ENCODE measurements at regions not wholly inside any gene's neighbourhood (a gene's known extent, or its start where the extent isn't known, plus 50 kb on each side); places are given as distances from the start of the nearest gene placed in this dataset.

DNA sequence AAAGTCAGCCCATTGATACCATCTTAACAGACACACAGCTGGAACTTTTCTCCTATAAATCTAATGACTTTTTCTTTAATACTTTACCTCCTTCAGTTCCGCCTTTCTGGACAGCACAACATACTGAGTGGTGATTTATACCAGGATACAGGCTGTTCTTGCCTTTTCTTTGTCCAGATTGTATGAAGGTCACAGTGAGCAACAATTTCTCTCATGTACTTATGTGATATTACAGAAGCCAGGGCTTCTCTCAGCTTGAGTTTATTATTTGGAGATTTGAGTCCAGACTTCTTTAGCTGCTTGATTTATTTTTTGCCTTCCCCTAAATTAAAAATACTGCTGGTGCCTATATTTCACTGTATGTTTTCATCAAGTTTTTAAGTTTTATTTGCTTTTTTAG, 976.0 kb downstream of the ROBO2 start:
- Histone ChIP-seq H3K36me3 (ENCODE audit: control insufficient read depth in 4 of 4, insufficient read depth in 4 of 4, low read length in 3 of 4) (no peaks in the 10 kb centered on the region), H3K4me1 (ENCODE audit: control extremely low read depth in 1 of 4, control insufficient read depth in 4 of 4, insufficient read depth in 4 of 4, low read length in 3 of 4) (no peaks in the 10 kb centered on the region), H3K27ac (ENCODE audit: insufficient read depth in 1 of 2, low read depth in 1 of 2, low read length in 2 of 2, poor library complexity in 1 of 2, severe bottlenecking in 2 of 2) (no peak overlapping the region), H3K27me3 (replicated peaks in 2 of 5; ENCODE audit: control insufficient read depth in 4 of 5, insufficient read depth in 5 of 5, low read length in 4 of 5) (no peaks in the 10 kb centered on the region), H3K9me3 (ENCODE audit: control extremely low read depth in 1 of 5, control insufficient read depth in 4 of 5, insufficient read depth in 2 of 5, low read depth in 1 of 5, low read length in 4 of 5) (no peaks in the 10 kb centered on the region), H3K4me3 (ENCODE audit: control insufficient read depth in 1 of 7, extremely low read depth in 1 of 7, insufficient read depth in 4 of 7, low read depth in 2 of 7, low read length in 6 of 7) (no peak overlapping the region)
- POLR2A ChIA-PET = no interaction called here
- CTCF ChIA-PET = no interaction called here
- DNase-seq = no peak
- WGBS (ENCODE audit: insufficient coverage) = 57% methylated on average over 1 of the region's 1 CpG

DNA sequence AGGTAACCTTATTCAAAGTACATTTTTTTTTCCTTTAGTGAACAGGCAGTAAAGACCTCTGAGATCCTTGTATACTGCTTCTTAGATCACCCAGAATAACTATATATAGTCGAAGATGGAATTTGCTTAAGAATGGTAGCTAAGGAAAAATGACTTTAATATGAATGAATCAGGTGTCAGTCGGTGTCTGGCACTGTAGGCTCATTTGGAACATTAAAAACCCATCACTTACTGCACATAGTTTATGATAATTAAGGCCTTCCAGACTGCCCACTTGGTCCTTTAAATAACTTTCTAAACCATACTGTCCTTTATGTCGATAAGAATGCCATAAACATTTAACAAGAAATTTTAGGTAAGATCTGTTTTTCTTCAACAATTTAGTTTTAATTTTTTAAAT, 981.8 kb downstream of the ROBO2 start:
- WGBS (ENCODE audit: insufficient coverage) = no CpG with 5 or more reads among the region's 3 CpGs
- ChIA-PET CTCF (no interaction called here), POLR2A (no interaction called here)
- H3K36me3 ChIP-seq (ENCODE audit: control insufficient read depth in 4 of 4, insufficient read depth in 4 of 4, low read length in 3 of 4) = no peaks in the 10 kb centered on the region
- no peaks in the 10 kb centered on the region for H3K27me3 ChIP-seq (replicated peaks in 2 of 5; ENCODE audit: control insufficient read depth in 4 of 5, insufficient read depth in 5 of 5, low read length in 4 of 5)
- H3K4me1 ChIP-seq (ENCODE audit: control extremely low read depth in 1 of 4, control insufficient read depth in 4 of 4, insufficient read depth in 4 of 4, low read length in 3 of 4) = no peaks in the 10 kb centered on the region
- no peaks in the 10 kb centered on the region for H3K9me3 ChIP-seq (ENCODE audit: control extremely low read depth in 1 of 5, control insufficient read depth in 4 of 5, insufficient read depth in 2 of 5, low read depth in 1 of 5, low read length in 4 of 5)
- DNase-seq = no peak
- H3K27ac ChIP-seq (ENCODE audit: insufficient read depth in 1 of 2, low read depth in 1 of 2, low read length in 2 of 2, poor library complexity in 1 of 2, severe bottlenecking in 2 of 2) = no peak overlapping the region
- H3K4me3 ChIP-seq (ENCODE audit: control insufficient read depth in 1 of 7, extremely low read depth in 1 of 7, insufficient read depth in 4 of 7, low read depth in 2 of 7, low read length in 6 of 7) = no peak overlapping the region

DNA sequence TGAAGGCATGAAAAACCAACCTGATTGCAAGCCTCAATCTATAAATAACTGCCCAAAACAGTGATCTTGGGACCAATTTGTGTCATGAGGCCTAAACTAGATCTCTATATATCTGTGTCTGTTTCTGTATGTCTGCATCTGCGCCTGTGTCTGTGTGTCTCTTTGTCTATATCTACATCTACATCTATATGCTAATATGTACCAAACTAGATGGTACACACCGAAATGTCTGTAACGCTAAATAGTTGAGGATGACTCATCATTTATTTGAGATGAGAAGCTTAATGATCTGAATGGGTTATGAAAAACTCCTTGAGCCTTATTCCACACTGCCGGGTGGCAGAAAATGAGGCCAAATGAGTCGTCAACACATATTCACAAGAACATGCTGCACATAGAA, 982.3 kb downstream of the ROBO2 start:
- no CpG with 5 or more reads among the region's 5 CpGs for WGBS (ENCODE audit: insufficient coverage)
- no peak overlapping the region for H3K27ac ChIP-seq (ENCODE audit: insufficient read depth in 1 of 2, low read depth in 1 of 2, low read length in 2 of 2, poor library complexity in 1 of 2, severe bottlenecking in 2 of 2)
- no peaks in the 10 kb centered on the region for H3K36me3 ChIP-seq (ENCODE audit: control insufficient read depth in 4 of 4, insufficient read depth in 4 of 4, low read length in 3 of 4)
- ChIA-PET POLR2A (no interaction called here), CTCF (no interaction called here)
- no peaks in the 10 kb centered on the region for H3K4me1 ChIP-seq (ENCODE audit: control extremely low read depth in 1 of 4, control insufficient read depth in 4 of 4, insufficient read depth in 4 of 4, low read length in 3 of 4)
- no peak overlapping the region for H3K4me3 ChIP-seq (ENCODE audit: control insufficient read depth in 1 of 7, extremely low read depth in 1 of 7, insufficient read depth in 4 of 7, low read depth in 2 of 7, low read length in 6 of 7)
- H3K9me3 ChIP-seq (ENCODE audit: control extremely low read depth in 1 of 5, control insufficient read depth in 4 of 5, insufficient read depth in 2 of 5, low read depth in 1 of 5, low read length in 4 of 5) = no peaks in the 10 kb centered on the region
- H3K27me3 ChIP-seq (replicated peaks in 2 of 5; ENCODE audit: control insufficient read depth in 4 of 5, insufficient read depth in 5 of 5, low read length in 4 of 5) = no peaks in the 10 kb centered on the region
- DNase-seq = no peak

DNA sequence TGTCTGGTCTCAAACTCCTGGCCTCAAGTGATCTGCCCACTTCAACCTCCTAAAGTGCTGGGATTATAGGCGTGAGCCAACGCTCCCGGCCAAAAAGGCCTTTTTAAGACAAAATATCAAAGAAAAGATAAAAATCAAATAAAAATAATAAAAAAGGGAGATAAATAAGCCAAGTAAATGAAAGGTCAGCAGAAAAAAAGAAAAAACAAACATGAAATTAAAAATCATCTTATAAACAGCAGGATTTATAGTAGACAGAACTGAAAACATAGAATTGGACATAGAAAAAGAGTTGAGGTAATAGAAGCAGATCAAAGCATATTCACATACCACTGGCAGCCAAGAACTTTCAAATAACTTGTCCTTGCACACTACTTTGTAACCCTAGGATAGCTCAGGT, 983.4 kb downstream of the ROBO2 start:
- no peak overlapping the region for H3K27ac ChIP-seq (ENCODE audit: insufficient read depth in 1 of 2, low read depth in 1 of 2, low read length in 2 of 2, poor library complexity in 1 of 2, severe bottlenecking in 2 of 2)
- POLR2A ChIA-PET = no interaction called here
- DNase-seq = no peak
- H3K36me3 ChIP-seq (ENCODE audit: control insufficient read depth in 4 of 4, insufficient read depth in 4 of 4, low read length in 3 of 4) = no peaks in the 10 kb centered on the region
- no CpG with 5 or more reads among the region's 3 CpGs for WGBS (ENCODE audit: insufficient coverage)
- no peaks in the 10 kb centered on the region for H3K27me3 ChIP-seq (replicated peaks in 2 of 5; ENCODE audit: control insufficient read depth in 4 of 5, insufficient read depth in 5 of 5, low read length in 4 of 5)
- H3K4me1 ChIP-seq (ENCODE audit: control extremely low read depth in 1 of 4, control insufficient read depth in 4 of 4, insufficient read depth in 4 of 4, low read length in 3 of 4) = no peaks in the 10 kb centered on the region
- H3K4me3 ChIP-seq (ENCODE audit: control insufficient read depth in 1 of 7, extremely low read depth in 1 of 7, insufficient read depth in 4 of 7, low read depth in 2 of 7, low read length in 6 of 7) = no peak overlapping the region
- no peaks in the 10 kb centered on the region for H3K9me3 ChIP-seq (ENCODE audit: control extremely low read depth in 1 of 5, control insufficient read depth in 4 of 5, insufficient read depth in 2 of 5, low read depth in 1 of 5, low read length in 4 of 5)
- CTCF ChIA-PET = no interaction called here

DNA sequence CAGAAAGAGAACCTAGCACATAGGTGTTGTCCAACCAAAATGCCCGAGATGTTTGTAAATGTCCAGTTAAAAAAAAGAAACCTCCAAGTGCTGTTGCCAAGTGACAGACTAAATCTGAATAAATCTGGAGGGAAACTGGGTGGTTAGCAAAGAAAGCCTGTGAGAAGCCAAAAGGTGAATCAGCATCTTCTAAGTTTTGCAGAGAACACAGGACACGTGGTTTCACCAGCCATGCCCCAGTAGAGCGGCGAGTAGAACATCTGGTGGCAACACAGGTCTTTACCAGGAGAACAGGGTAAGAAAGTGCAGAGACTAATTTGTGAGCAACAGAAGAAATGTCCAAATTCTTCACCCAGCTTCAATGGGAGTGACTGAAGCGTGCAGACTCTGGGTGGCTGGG, 986.0 kb downstream of the ROBO2 start:
- WGBS (ENCODE audit: insufficient coverage) = 95% methylated on average over 4 of the region's 5 CpGs
- ChIA-PET CTCF (no interaction called here), POLR2A (no interaction called here)
- Histone ChIP-seq H3K4me1 (ENCODE audit: control extremely low read depth in 1 of 4, control insufficient read depth in 4 of 4, insufficient read depth in 4 of 4, low read length in 3 of 4) (no peaks in the 10 kb centered on the region), H3K27me3 (replicated peaks in 2 of 5; ENCODE audit: control insufficient read depth in 4 of 5, insufficient read depth in 5 of 5, low read length in 4 of 5) (no peaks in the 10 kb centered on the region), H3K4me3 (ENCODE audit: control insufficient read depth in 1 of 7, extremely low read depth in 1 of 7, insufficient read depth in 4 of 7, low read depth in 2 of 7, low read length in 6 of 7) (no peak overlapping the region), H3K36me3 (ENCODE audit: control insufficient read depth in 4 of 4, insufficient read depth in 4 of 4, low read length in 3 of 4) (no peaks in the 10 kb centered on the region), H3K9me3 (ENCODE audit: control extremely low read depth in 1 of 5, control insufficient read depth in 4 of 5, insufficient read depth in 2 of 5, low read depth in 1 of 5, low read length in 4 of 5) (peaks cover 0 to 2% (median 0%) of the 10 kb centered on the region in 5 experiments), H3K27ac (ENCODE audit: insufficient read depth in 1 of 2, low read depth in 1 of 2, low read length in 2 of 2, poor library complexity in 1 of 2, severe bottlenecking in 2 of 2) (no peak overlapping the region)
- no peak for DNase-seq

DNA sequence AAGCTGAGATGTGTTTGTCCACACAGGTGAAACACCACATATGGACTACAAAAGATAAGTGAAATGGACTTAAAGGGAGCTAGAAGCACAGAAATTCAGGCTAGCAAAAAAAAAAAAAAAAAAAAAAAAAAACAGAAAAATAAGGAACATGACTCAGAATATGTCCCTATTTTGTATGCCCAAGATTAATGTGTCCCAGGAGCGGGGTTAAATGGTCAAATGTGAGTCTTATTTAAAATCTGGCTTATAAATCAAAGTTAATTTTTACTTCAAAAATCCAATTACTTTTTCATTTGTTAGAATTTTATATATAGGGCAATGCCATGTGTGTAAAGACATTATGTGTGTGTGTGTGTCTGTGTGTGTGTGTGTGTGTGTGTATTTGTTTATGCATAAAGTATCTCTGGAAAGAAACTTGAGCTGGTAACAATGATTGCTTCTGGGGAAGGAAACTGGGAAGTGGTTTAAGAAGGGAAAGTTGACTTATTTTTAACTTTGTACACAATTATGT, 986.5 kb downstream of the ROBO2 start:
- POLR2A ChIA-PET = no interaction called here
- Histone ChIP-seq H3K9me3 (ENCODE audit: control extremely low read depth in 1 of 5, control insufficient read depth in 4 of 5, insufficient read depth in 2 of 5, low read depth in 1 of 5, low read length in 4 of 5) (peaks cover 0 to 2% (median 0%) of the 10 kb centered on the region in 5 experiments), H3K27ac (ENCODE audit: insufficient read depth in 1 of 2, low read depth in 1 of 2, low read length in 2 of 2, poor library complexity in 1 of 2, severe bottlenecking in 2 of 2) (no peak overlapping the region), H3K27me3 (replicated peaks in 2 of 5; ENCODE audit: control insufficient read depth in 4 of 5, insufficient read depth in 5 of 5, low read length in 4 of 5) (no peaks in the 10 kb centered on the region), H3K4me3 (ENCODE audit: control insufficient read depth in 1 of 7, extremely low read depth in 1 of 7, insufficient read depth in 4 of 7, low read depth in 2 of 7, low read length in 6 of 7) (no peak overlapping the region), H3K36me3 (ENCODE audit: control insufficient read depth in 4 of 4, insufficient read depth in 4 of 4, low read length in 3 of 4) (no peaks in the 10 kb centered on the region), H3K4me1 (ENCODE audit: control extremely low read depth in 1 of 4, control insufficient read depth in 4 of 4, insufficient read depth in 4 of 4, low read length in 3 of 4) (no peaks in the 10 kb centered on the region)
- CTCF ChIA-PET = no interaction called here
- DNase-seq = no peak
- no CpG with 5 or more reads among the region's 1 CpG for WGBS (ENCODE audit: insufficient coverage)

DNA sequence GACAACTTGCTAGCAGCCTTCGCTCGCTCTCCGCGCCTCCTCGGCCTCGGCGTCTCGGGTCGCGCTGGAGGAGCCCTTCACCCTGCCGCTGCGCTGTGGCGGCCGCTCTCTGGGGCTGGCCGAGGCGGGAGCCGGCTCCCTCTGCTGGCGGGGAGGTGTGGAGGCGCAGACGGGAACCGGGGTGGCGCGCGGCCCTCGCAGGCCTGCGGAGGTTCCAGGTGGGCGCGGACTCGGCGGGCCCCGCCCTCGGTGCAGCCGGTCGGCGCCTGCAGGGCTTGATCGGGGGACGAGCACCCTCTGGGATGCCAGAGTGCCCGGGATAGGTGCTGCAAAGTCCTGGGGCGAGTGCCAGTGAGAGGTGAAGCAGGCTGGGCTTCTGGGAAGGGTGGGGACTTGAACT, 989.9 kb downstream of the ROBO2 start:
- ChIA-PET POLR2A (no interaction called here), CTCF (no interaction called here)
- 96% methylated on average over 23 of the region's 39 CpGs for WGBS (ENCODE audit: insufficient coverage)
- Histone ChIP-seq H3K9me3 (ENCODE audit: control extremely low read depth in 1 of 5, control insufficient read depth in 4 of 5, insufficient read depth in 2 of 5, low read depth in 1 of 5, low read length in 4 of 5) (peaks cover 0 to 2% (median 0%) of the 10 kb centered on the region in 5 experiments), H3K27ac (ENCODE audit: insufficient read depth in 1 of 2, low read depth in 1 of 2, low read length in 2 of 2, poor library complexity in 1 of 2, severe bottlenecking in 2 of 2) (no peak overlapping the region), H3K27me3 (replicated peaks in 2 of 5; ENCODE audit: control insufficient read depth in 4 of 5, insufficient read depth in 5 of 5, low read length in 4 of 5) (no peaks in the 10 kb centered on the region), H3K36me3 (ENCODE audit: control insufficient read depth in 4 of 4, insufficient read depth in 4 of 4, low read length in 3 of 4) (no peaks in the 10 kb centered on the region), H3K4me3 (ENCODE audit: control insufficient read depth in 1 of 7, extremely low read depth in 1 of 7, insufficient read depth in 4 of 7, low read depth in 2 of 7, low read length in 6 of 7) (no peak overlapping the region), H3K4me1 (ENCODE audit: control extremely low read depth in 1 of 4, control insufficient read depth in 4 of 4, insufficient read depth in 4 of 4, low read length in 3 of 4) (no peaks in the 10 kb centered on the region)
- no peak for DNase-seq

All from common myeloid progenitor, CD34-positive (primary cell).